Keratinocyte (primary cell): ENCODE measurements at regions not wholly inside any gene's neighbourhood (a gene's known extent, or its start where the extent isn't known, plus 50 kb on each side); places are given as distances from the start of the nearest gene placed in this dataset.

Source experiments
- EZH2 ChIP-seq: IDR thresholded peaks from one replicate; pipeline ENCODE4 v1.6.1; 2012; ENCODE audit warnings: inconsistent platforms, mild to moderate bottlenecking, low read length, moderate library complexity
- TF ChIP-seq, protein P1 (sequence below), 3 experiments: IDR thresholded peaks in 1 of 3; conservative IDR thresholded peaks in 1 of 3; optimal IDR thresholded peaks in 1 of 3; 2 replicates in 2 of 3; 3 replicates in 1 of 3; pipeline versions ENCODE3 to v1.5.1; 2011; ENCODE audit warnings: low read length in 3 of 3, mild to moderate bottlenecking in 3 of 3, moderate library complexity in 2 of 3, control low read depth in 1 of 3, inconsistent platforms in 1 of 3; ENCODE audit not compliant: insufficient read depth in 2 of 3; ENCODE audit errors: extremely low read depth in 1 of 3

GRCh38 chr11:69874984-69875624, 55.9 kb upstream of the FGF3 start:
- TF ChIP-seq, protein P1, sequence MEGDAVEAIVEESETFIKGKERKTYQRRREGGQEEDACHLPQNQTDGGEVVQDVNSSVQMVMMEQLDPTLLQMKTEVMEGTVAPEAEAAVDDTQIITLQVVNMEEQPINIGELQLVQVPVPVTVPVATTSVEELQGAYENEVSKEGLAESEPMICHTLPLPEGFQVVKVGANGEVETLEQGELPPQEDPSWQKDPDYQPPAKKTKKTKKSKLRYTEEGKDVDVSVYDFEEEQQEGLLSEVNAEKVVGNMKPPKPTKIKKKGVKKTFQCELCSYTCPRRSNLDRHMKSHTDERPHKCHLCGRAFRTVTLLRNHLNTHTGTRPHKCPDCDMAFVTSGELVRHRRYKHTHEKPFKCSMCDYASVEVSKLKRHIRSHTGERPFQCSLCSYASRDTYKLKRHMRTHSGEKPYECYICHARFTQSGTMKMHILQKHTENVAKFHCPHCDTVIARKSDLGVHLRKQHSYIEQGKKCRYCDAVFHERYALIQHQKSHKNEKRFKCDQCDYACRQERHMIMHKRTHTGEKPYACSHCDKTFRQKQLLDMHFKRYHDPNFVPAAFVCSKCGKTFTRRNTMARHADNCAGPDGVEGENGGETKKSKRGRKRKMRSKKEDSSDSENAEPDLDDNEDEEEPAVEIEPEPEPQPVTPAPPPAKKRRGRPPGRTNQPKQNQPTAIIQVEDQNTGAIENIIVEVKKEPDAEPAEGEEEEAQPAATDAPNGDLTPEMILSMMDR (optimal IDR thresholded peaks at IDR 0.05 in 1 of 3, IDR thresholded peaks at IDR 0.05 in 1 of 3, conservative IDR thresholded peaks at IDR 0.05 in 1 of 3; ENCODE audit: extremely low read depth in 1 of 3, insufficient read depth in 2 of 3, low read length in 3 of 3): no peak
- TF ChIP-seq EZH2: no peak
